ENCODE measurements at regions not wholly inside any gene's neighbourhood (a gene's known extent, or its start where the extent isn't known, plus 50 kb on each side); places are given as distances from the start of the nearest gene placed in this dataset.
A peak's percentile ranks its signal among the peaks of the same experiment; 100 is the strongest.
"Not testable (repeated sequence)": the region's sequence is repeated elsewhere in the genome, so short reads cannot be mapped to it uniquely, and the experiment has no call there.

- DNase-seq = no peak
Measured at GRCh38 chr13:44024167-44024845, 144.6 kb downstream of the LACC1 start.

GRCh38 chr13:44024846-44025195, 145.1 kb downstream of the LACC1 start:
- no peak for DNase-seq

- no peak for DNase-seq
Measured at GRCh38 chr13:44026194-44026593, 146.5 kb downstream of the LACC1 start.

- DNase-seq = no peak
Measured at GRCh38 chr13:44028734-44029133, 149.0 kb downstream of the LACC1 start.

- DNase-seq = no peak
Measured at GRCh38 chr13:44030615-44031014, 150.9 kb downstream of the LACC1 start.

GRCh38 chr13:44031555-44031954, 151.9 kb downstream of the LACC1 start:
- no peak for DNase-seq

- DNase-seq = no peak
Measured at GRCh38 chr13:44032802-44033201, 153.1 kb downstream of the LACC1 start.

- no peak for DNase-seq
Measured at GRCh38 chr13:44035400-44035799, 155.7 kb downstream of the LACC1 start.

- DNase-seq = no peak
Measured at GRCh38 chr13:44040070-44040817, 160.5 kb downstream of the LACC1 start.

GRCh38 chr13:44040818-44041100, 161.1 kb downstream of the LACC1 start:
- DNase-seq = no peak

- DNase-seq = no peak
Measured at GRCh38 chr13:44044547-44045179, 165.0 kb downstream of the LACC1 start.

- DNase-seq = no peak
Measured at GRCh38 chr13:44045180-44045562, 165.5 kb downstream of the LACC1 start.

- DNase-seq = no peak
Measured at GRCh38 chr13:44046428-44046827, 166.7 kb downstream of the LACC1 start.

GRCh38 chr13:44048326-44048725, 168.6 kb downstream of the LACC1 start:
- DNase-seq = no peak

GRCh38 chr13:44049081-44049945, 169.6 kb downstream of the LACC1 start:
- peak; percentile 17 for DNase-seq

GRCh38 chr13:44050450-44051063, 170.9 kb downstream of the LACC1 start:
- DNase-seq = no peak

GRCh38 chr13:44051405-44051804, 171.7 kb downstream of the LACC1 start:
- DNase-seq = no peak

- DNase-seq = no peak
Measured at GRCh38 chr13:44051918-44052675, 172.4 kb downstream of the LACC1 start.

GRCh38 chr13:44052780-44053184, 173.1 kb downstream of the LACC1 start:
- no peak for DNase-seq

- DNase-seq = no peak
Measured at GRCh38 chr13:44053208-44053607, 173.5 kb downstream of the LACC1 start.

- no peak for DNase-seq
Measured at GRCh38 chr13:44054525-44054924, 174.8 kb downstream of the LACC1 start.

GRCh38 chr13:44055681-44056080, 176.0 kb downstream of the LACC1 start:
- not testable (repeated sequence) for DNase-seq
